ENCODE measurements at regions not wholly inside any gene's neighbourhood (a gene's known extent, or its start where the extent isn't known, plus 50 kb on each side); places are given as distances from the start of the nearest gene placed in this dataset.

- H3K9me3 ChIP-seq (ENCODE audit: control insufficient read depth, insufficient read depth, low read depth, low read length): no peaks in the 10 kb centered on the region
- no peaks in the 10 kb centered on the region for H3K36me3 ChIP-seq (ENCODE audit: control insufficient read depth in 2 of 2, insufficient read depth in 1 of 2, low read length in 2 of 2)
- CTCF ChIA-PET: no interaction called here
- POLR2A ChIA-PET: interaction anchor here (0.6 kb wide), 1 partner anchor 262 kb away, joined by 4 read pairs; no protein-coding TSS in a partner anchor
- no peak overlapping the region for H3K4me3 ChIP-seq (ENCODE audit: low read depth, low read length)
- TF ChIP-seq, protein P1, sequence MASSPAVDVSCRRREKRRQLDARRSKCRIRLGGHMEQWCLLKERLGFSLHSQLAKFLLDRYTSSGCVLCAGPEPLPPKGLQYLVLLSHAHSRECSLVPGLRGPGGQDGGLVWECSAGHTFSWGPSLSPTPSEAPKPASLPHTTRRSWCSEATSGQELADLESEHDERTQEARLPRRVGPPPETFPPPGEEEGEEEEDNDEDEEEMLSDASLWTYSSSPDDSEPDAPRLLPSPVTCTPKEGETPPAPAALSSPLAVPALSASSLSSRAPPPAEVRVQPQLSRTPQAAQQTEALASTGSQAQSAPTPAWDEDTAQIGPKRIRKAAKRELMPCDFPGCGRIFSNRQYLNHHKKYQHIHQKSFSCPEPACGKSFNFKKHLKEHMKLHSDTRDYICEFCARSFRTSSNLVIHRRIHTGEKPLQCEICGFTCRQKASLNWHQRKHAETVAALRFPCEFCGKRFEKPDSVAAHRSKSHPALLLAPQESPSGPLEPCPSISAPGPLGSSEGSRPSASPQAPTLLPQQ (tag by site-specific recombination; IDR thresholded peaks at IDR 0.05): peak; percentile 88
- TF ChIP-seq ZNF335 (tag by site-specific recombination; conservative IDR thresholded peaks at IDR 0.05): peak; percentile 79
- TF ChIP-seq, protein P2, sequence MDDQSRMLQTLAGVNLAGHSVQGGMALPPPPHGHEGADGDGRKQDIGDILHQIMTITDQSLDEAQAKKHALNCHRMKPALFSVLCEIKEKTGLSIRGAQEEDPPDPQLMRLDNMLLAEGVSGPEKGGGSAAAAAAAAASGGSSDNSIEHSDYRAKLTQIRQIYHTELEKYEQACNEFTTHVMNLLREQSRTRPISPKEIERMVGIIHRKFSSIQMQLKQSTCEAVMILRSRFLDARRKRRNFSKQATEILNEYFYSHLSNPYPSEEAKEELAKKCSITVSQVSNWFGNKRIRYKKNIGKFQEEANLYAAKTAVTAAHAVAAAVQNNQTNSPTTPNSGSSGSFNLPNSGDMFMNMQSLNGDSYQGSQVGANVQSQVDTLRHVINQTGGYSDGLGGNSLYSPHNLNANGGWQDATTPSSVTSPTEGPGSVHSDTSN (CRISPR knock-in tag; IDR thresholded peaks at IDR 0.05): no peak
- H3K27ac ChIP-seq (ENCODE audit: extremely low read depth, low read depth, low read length): no peak overlapping the region
- H3K4me1 ChIP-seq (ENCODE audit: control insufficient read depth, insufficient read depth, low read length): peaks cover 10% of the 10 kb centered on the region
Measured at GRCh38 chr12:93177208-93178153, 200.2 kb upstream of the NUDT4 start.

DNA sequence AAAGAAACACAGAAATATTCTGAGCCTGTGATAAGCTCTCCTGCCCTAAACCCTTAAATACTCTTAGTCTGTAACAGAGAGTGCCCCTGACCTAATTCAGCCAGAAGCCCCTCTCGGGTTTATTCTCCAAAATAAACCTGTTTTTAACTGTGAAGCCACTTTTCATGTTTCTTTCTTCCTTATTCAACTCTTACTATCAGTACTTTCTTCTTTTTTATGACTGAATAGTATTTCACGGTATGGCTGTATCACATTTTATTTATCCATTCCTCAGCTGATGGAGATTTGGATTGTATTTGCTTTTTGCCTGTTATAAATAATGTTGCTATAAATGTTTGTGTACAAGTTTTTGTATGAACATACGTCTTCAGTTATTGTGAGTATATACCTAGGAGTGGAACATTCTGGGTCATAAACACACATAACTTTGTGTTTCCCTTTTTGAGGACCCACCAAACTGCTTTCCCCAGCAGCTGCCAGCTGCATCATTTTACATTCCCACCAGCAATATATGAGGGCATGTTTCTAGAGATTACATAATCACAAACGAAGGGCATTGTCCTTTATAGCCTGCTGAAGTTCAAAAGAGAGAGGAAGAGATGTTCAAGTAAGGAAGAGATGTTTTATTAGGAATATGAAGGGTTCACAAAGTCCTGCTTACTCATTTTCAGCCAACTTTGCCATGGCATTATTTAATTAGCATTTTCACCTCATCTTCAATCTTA lies 199.4 kb upstream of the NUDT4 start:
- ChIA-PET CTCF (no interaction called here), POLR2A (interaction anchor here (0.6 kb wide), 1 partner anchor 263 kb away, joined by 4 read pairs; no protein-coding TSS in a partner anchor)
- Histone ChIP-seq H3K27ac (ENCODE audit: extremely low read depth, low read depth, low read length) (no peak overlapping the region), H3K36me3 (ENCODE audit: control insufficient read depth in 2 of 2, insufficient read depth in 1 of 2, low read length in 2 of 2) (no peaks in the 10 kb centered on the region), H3K4me3 (ENCODE audit: low read depth, low read length) (no peak overlapping the region), H3K9me3 (ENCODE audit: control insufficient read depth, insufficient read depth, low read depth, low read length) (no peaks in the 10 kb centered on the region), H3K4me1 (ENCODE audit: control insufficient read depth, insufficient read depth, low read length) (peaks cover 7% of the 10 kb centered on the region)
- TF ChIP-seq ZNF610 (tag by site-specific recombination; IDR thresholded peaks at IDR 0.05; ENCODE audit: borderline replicate concordance): peak; percentile 29; the same call in 1 of the 2 replicates
- peak; percentile 98 for TF ChIP-seq SETDB1 (IDR thresholded peaks at IDR 0.05; ENCODE audit: insufficient read length, low read length)
- TF ChIP-seq TRIM28 (IDR thresholded peaks at IDR 0.05; ENCODE audit: borderline replicate concordance, low read length): 0 out of 2 replicates have a peak, but pooled peaks have one; percentile 50
- TF ChIP-seq ZNF530 (tag by site-specific recombination; IDR thresholded peaks at IDR 0.05; ENCODE audit: low read depth): no peak

DNA sequence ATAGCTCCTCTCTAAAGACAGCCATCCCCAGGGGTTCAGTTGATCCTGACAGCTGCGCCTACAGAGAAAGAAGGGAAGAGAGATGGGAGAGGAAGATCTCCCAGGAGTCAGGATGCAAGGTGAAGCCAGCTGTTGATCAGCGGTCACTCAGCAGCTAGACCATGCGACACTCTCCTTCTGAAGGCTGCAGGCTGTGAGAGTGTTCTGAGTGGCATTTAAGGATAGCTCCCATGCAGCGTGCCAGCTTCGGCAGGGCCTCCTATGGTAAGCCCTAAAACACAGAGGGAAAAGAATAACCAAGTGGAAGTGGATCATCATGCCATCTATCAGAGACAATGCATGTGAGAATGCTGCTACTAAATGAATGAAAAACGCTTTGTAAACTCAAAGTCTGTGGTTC lies 197.9 kb upstream of the NUDT4 start:
- no peaks in the 10 kb centered on the region for H3K36me3 ChIP-seq (ENCODE audit: control insufficient read depth in 2 of 2, insufficient read depth in 1 of 2, low read length in 2 of 2)
- no peaks in the 10 kb centered on the region for H3K9me3 ChIP-seq (ENCODE audit: control insufficient read depth, insufficient read depth, low read depth, low read length)
- H3K4me3 ChIP-seq (ENCODE audit: low read depth, low read length): no peak overlapping the region
- no peak overlapping the region for H3K27ac ChIP-seq (ENCODE audit: extremely low read depth, low read depth, low read length)
- H3K4me1 ChIP-seq (ENCODE audit: control insufficient read depth, insufficient read depth, low read length): no peaks in the 10 kb centered on the region
- POLR2A ChIA-PET: no interaction called here
- CTCF ChIA-PET: interaction anchor here (0.6 kb wide), 1 partner anchor 372 kb away, joined by 3 read pairs; no protein-coding TSS in a partner anchor
- no peak for TF ChIP-seq ZNF529 (tag by site-specific recombination; IDR thresholded peaks at IDR 0.05; ENCODE audit: insufficient replicate concordance)
- TF ChIP-seq, protein P3, sequence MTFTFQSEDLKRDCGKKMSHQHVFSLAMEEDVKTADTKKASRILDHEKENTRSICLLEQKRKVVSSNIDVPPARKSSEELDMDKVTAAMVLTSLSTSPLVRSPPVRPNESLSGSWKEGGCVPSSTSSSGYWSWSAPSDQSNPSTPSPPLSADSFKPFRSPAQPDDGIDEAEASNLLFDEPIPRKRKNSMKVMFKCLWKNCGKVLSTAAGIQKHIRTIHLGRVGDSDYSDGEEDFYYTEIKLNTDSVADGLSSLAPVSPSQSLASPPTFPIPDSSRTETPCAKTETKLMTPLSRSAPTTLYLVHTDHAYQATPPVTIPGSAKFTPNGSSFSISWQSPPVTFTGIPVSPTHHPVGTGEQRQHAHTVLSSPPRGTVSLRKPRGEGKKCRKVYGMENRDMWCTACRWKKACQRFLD (tag by site-specific recombination; IDR thresholded peaks at IDR 0.05): no peak
- no peak for TF ChIP-seq BCL11A (tag by site-specific recombination; IDR thresholded peaks at IDR 0.05; ENCODE audit: low read depth)
- TF ChIP-seq IKZF3 (tag by site-specific recombination; IDR thresholded peaks at IDR 0.05): no peak
- no peak for TF ChIP-seq ZNF664 (tag by site-specific recombination; IDR thresholded peaks at IDR 0.05)
- no peak for TF ChIP-seq BCL11B (tag by site-specific recombination; IDR thresholded peaks at IDR 0.05; ENCODE audit: low read depth)
- no peak for TF ChIP-seq ZNF768 (tag by site-specific recombination; IDR thresholded peaks at IDR 0.05)
- TF ChIP-seq ZNF302 (tag by site-specific recombination; IDR thresholded peaks at IDR 0.05; ENCODE audit: low read depth): no peak
- no peak for TF ChIP-seq ZNF561 (tag by site-specific recombination; IDR thresholded peaks at IDR 0.05; ENCODE audit: borderline replicate concordance)
- no peak for TF ChIP-seq WT1 (tag by site-specific recombination; IDR thresholded peaks at IDR 0.05)
- TF ChIP-seq, protein P1 (tag by site-specific recombination; IDR thresholded peaks at IDR 0.05): no peak
- no peak for TF ChIP-seq ZFP3 (tag by site-specific recombination; IDR thresholded peaks at IDR 0.05; ENCODE audit: low read depth)
- TF ChIP-seq, protein P4, sequence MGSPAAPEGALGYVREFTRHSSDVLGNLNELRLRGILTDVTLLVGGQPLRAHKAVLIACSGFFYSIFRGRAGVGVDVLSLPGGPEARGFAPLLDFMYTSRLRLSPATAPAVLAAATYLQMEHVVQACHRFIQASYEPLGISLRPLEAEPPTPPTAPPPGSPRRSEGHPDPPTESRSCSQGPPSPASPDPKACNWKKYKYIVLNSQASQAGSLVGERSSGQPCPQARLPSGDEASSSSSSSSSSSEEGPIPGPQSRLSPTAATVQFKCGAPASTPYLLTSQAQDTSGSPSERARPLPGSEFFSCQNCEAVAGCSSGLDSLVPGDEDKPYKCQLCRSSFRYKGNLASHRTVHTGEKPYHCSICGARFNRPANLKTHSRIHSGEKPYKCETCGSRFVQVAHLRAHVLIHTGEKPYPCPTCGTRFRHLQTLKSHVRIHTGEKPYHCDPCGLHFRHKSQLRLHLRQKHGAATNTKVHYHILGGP (tag by site-specific recombination; IDR thresholded peaks at IDR 0.05): no peak
- no peak for TF ChIP-seq MYNN (tag by site-specific recombination; IDR thresholded peaks at IDR 0.05; ENCODE audit: borderline replicate concordance)
- TF ChIP-seq ZNF558 (tag by site-specific recombination; IDR thresholded peaks at IDR 0.05): no peak
- TF ChIP-seq KLF9 (tag by site-specific recombination; IDR thresholded peaks at IDR 0.05; ENCODE audit: low read depth): no peak

Measured in HEK293 (cell line).